HG03520 (cell line): ENCODE measurements at regions not wholly inside any gene's neighbourhood (a gene's known extent, or its start where the extent isn't known, plus 50 kb on each side); places are given as distances from the start of the nearest gene placed in this dataset.

ENCODE experiments used
- ATAC-seq: cut with Tn5 transposase; IDR thresholded peaks from one replicate; pipeline ENCODE4 v1.9.1; 2021; ENCODE audit warnings: mild to moderate bottlenecking, moderate library complexity; ENCODE audit not compliant: unreplicated experiment

GRCh38 chr2:9793156-9793917 lies 49.9 kb upstream of the TAF1B start:
- no peak for ATAC-seq
